ENCODE measurements at regions not wholly inside any gene's neighbourhood (a gene's known extent, or its start where the extent isn't known, plus 50 kb on each side); places are given as distances from the start of the nearest gene placed in this dataset.

GRCh38 chr4:187604984-187605383 lies 390.6 kb upstream of the ZFP42 start:
- Histone ChIP-seq H3K36me3 (no peaks in the 10 kb centered on the region), H3K27me3 (no peaks in the 10 kb centered on the region), H3K9me3 (no peaks in the 10 kb centered on the region), H3K4me1 (no peaks in the 10 kb centered on the region), H3K27ac (no peak overlapping the region), H3K4me3 (no peak overlapping the region)
- DNase-seq (ENCODE audit: extremely low spot score in 2 of 2) = no peak
- TF ChIP-seq POLR2AphosphoS5 (IDR thresholded peaks at IDR 0.05; ENCODE audit: insufficient read depth in 1 of 2, low read depth in 1 of 2) = no peak
- no peak for TF ChIP-seq POLR2A (IDR thresholded peaks at IDR 0.05)
- TF ChIP-seq, protein P1, sequence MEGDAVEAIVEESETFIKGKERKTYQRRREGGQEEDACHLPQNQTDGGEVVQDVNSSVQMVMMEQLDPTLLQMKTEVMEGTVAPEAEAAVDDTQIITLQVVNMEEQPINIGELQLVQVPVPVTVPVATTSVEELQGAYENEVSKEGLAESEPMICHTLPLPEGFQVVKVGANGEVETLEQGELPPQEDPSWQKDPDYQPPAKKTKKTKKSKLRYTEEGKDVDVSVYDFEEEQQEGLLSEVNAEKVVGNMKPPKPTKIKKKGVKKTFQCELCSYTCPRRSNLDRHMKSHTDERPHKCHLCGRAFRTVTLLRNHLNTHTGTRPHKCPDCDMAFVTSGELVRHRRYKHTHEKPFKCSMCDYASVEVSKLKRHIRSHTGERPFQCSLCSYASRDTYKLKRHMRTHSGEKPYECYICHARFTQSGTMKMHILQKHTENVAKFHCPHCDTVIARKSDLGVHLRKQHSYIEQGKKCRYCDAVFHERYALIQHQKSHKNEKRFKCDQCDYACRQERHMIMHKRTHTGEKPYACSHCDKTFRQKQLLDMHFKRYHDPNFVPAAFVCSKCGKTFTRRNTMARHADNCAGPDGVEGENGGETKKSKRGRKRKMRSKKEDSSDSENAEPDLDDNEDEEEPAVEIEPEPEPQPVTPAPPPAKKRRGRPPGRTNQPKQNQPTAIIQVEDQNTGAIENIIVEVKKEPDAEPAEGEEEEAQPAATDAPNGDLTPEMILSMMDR (IDR thresholded peaks at IDR 0.05) = no peak
- intact Hi-C loops (cut with DNase I) = no loop called here

DNA sequence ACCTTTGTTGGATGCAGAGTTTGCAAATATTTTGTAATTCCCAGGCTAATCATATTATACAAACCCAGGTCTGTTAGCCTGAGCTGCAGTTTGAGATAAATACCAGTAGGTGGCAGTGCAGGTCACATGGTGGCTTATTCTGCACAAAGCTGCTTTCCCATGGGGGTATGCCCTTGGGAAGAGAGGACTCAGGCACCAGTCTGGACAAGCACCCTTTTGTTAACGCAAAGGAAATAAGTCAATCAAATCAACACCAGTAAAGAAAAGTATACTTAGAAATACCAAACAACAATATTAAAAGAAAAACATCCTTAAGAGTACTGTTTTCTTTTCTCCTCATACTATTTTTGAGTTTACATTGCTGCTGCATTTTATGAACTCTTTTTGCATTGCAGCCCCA lies 389.0 kb upstream of the ZFP42 start:
- DNase-seq (ENCODE audit: extremely low spot score in 2 of 2) = no peak
- no peak for TF ChIP-seq POLR2AphosphoS5 (IDR thresholded peaks at IDR 0.05; ENCODE audit: insufficient read depth in 1 of 2, low read depth in 1 of 2)
- TF ChIP-seq, protein P1 (IDR thresholded peaks at IDR 0.05) = peak in 2 of 3 experiments; percentile 28 to 67
- no peak for TF ChIP-seq POLR2A (IDR thresholded peaks at IDR 0.05)
- H3K27me3 ChIP-seq = no peaks in the 10 kb centered on the region
- H3K4me3 ChIP-seq = no peak overlapping the region
- no peaks in the 10 kb centered on the region for H3K9me3 ChIP-seq
- intact Hi-C loops (cut with DNase I) = no loop called here
- no peaks in the 10 kb centered on the region for H3K36me3 ChIP-seq
- no peaks in the 10 kb centered on the region for H3K4me1 ChIP-seq
- H3K27ac ChIP-seq = no peak overlapping the region

- no peak overlapping the region for H3K4me3 ChIP-seq
- intact Hi-C loops (cut with DNase I) = no loop called here
- H3K27me3 ChIP-seq = no peaks in the 10 kb centered on the region
- H3K36me3 ChIP-seq = no peaks in the 10 kb centered on the region
- H3K9me3 ChIP-seq = no peaks in the 10 kb centered on the region
- no peak for DNase-seq (ENCODE audit: extremely low spot score in 2 of 2)
- H3K27ac ChIP-seq = no peak overlapping the region
- H3K4me1 ChIP-seq = no peaks in the 10 kb centered on the region
- TF ChIP-seq, protein P1 (IDR thresholded peaks at IDR 0.05) = no peak
- no peak for TF ChIP-seq POLR2A (IDR thresholded peaks at IDR 0.05)
- TF ChIP-seq POLR2AphosphoS5 (IDR thresholded peaks at IDR 0.05; ENCODE audit: insufficient read depth in 1 of 2, low read depth in 1 of 2) = no peak
Measured at GRCh38 chr4:187608001-187608421, 387.6 kb upstream of the ZFP42 start.

GRCh38 chr4:187612301-187612700 lies 383.3 kb upstream of the ZFP42 start:
- no peak overlapping the region for H3K4me3 ChIP-seq

DNA sequence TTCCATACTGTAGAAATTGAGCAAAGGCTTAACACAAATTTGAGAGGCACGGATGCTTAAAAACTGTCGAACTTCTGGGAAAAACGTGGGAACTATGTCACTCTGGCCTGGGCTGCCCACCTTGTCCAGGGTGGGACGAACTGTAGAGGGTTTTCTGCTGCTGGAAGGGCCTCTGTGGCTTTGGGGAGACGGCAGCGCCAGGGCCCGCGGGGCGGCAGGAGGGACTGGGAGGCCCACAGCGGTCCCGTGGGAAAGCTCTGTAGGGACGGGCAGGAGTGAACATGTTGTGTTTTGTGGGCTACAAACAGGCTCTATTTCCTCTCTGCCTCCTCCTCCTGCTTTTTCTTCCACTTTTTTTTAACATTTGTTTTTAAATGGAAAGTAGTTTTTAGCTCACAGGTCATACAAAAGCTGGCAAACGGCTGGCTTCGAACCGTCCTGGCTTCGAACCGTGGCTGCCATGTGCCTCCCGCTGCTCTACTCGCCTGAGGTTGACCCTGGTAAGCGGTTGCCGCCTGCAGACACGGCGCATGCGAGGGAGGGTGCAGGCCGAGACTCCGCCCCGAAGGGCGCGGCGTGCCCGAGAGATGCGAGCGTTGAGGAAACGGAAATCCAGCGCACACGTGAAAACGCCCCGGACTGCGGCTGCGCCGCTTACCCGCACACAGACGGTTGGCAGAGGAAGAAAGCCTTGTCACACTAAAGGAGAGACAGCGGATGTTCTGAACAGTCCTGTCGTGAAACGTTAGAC lies 382.3 kb upstream of the ZFP42 start:
- TF ChIP-seq POLR2AphosphoS5 (IDR thresholded peaks at IDR 0.05; ENCODE audit: insufficient read depth in 1 of 2, low read depth in 1 of 2) (no peak), POLR2A (IDR thresholded peaks at IDR 0.05) (no peak)
- TF ChIP-seq, protein P1 (IDR thresholded peaks at IDR 0.05) = no peak
- no peak for DNase-seq (ENCODE audit: extremely low spot score in 2 of 2)
- Histone ChIP-seq H3K27me3 (no peaks in the 10 kb centered on the region), H3K36me3 (no peaks in the 10 kb centered on the region), H3K9me3 (no peaks in the 10 kb centered on the region), H3K4me3 (no peak overlapping the region), H3K27ac (no peak overlapping the region), H3K4me1 (no peaks in the 10 kb centered on the region)
- intact Hi-C loops (cut with DNase I) = no loop called here

More at GRCh38 chr4:187612301-187612700, 383.3 kb upstream of the ZFP42 start:
- Histone ChIP-seq H3K9me3 (no peaks in the 10 kb centered on the region), H3K4me1 (no peaks in the 10 kb centered on the region), H3K36me3 (no peaks in the 10 kb centered on the region), H3K27ac (no peak overlapping the region), H3K27me3 (no peaks in the 10 kb centered on the region)
- DNase-seq (ENCODE audit: extremely low spot score in 2 of 2) = no peak
- intact Hi-C loops (cut with DNase I) = no loop called here
- TF ChIP-seq POLR2A (IDR thresholded peaks at IDR 0.05) (no peak), POLR2AphosphoS5 (IDR thresholded peaks at IDR 0.05; ENCODE audit: insufficient read depth in 1 of 2, low read depth in 1 of 2) (no peak)
- TF ChIP-seq, protein P1 (IDR thresholded peaks at IDR 0.05) = no peak
